Prostate gland (tissue), 2 donors: ENCODE measurements at regions not wholly inside any gene's neighbourhood (a gene's known extent, or its start where the extent isn't known, plus 50 kb on each side); places are given as distances from the start of the nearest gene placed in this dataset.

Source experiments
- POLR2A ChIP-seq: fragments of 450-650 bp; IDR thresholded peaks from one replicate; pipeline ENCODE4 v1.6.1; 2016; ENCODE audit warnings: antibody characterized with exemption, mild to moderate bottlenecking
- TF ChIP-seq, protein P1 (sequence below), 4 experiments: fragments of 200-600 bp in 2 of 4; fragments of 450-650 bp in 2 of 4; sonication (generic) in 2 of 4; IDR thresholded peaks; 1 replicate in 3 of 4; 2 replicates in 1 of 4; pipeline ENCODE4 v1.5.1; 2016 to 2019; ENCODE audit warnings: antibody characterized with exemption in 4 of 4, mild to moderate bottlenecking in 2 of 4, moderate library complexity in 2 of 4

DNA sequence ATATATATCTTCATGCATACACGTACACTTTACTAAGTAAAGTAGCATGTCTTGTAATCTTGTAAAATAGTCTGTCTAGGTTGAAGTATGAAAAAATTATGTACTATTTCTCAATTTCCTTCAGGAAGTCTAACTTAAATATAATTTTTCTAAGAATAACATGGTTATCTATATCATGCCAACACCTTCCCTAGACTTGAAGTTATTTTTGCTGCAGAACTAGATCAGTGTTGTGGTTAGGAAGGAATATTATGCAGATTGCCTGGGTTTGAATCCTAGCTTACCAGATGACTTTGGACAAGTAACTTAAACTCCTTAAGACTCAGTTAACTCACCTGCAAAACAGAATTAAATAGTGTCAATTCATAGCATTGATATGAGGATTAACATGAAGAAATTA is 142.2 kb upstream of the SEMA3A start:
- no peak for TF ChIP-seq POLR2A
- TF ChIP-seq, protein P1, sequence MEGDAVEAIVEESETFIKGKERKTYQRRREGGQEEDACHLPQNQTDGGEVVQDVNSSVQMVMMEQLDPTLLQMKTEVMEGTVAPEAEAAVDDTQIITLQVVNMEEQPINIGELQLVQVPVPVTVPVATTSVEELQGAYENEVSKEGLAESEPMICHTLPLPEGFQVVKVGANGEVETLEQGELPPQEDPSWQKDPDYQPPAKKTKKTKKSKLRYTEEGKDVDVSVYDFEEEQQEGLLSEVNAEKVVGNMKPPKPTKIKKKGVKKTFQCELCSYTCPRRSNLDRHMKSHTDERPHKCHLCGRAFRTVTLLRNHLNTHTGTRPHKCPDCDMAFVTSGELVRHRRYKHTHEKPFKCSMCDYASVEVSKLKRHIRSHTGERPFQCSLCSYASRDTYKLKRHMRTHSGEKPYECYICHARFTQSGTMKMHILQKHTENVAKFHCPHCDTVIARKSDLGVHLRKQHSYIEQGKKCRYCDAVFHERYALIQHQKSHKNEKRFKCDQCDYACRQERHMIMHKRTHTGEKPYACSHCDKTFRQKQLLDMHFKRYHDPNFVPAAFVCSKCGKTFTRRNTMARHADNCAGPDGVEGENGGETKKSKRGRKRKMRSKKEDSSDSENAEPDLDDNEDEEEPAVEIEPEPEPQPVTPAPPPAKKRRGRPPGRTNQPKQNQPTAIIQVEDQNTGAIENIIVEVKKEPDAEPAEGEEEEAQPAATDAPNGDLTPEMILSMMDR (IDR thresholded peaks at IDR 0.05), result no peak
